ENCODE measurements at regions not wholly inside any gene's neighbourhood (a gene's known extent, or its start where the extent isn't known, plus 50 kb on each side); places are given as distances from the start of the nearest gene placed in this dataset.
"Not testable (repeated sequence)": the region's sequence is repeated elsewhere in the genome, so short reads cannot be mapped to it uniquely, and the experiment has no call there.

GRCh38 chr2:121142452-121142851 lies 142.6 kb downstream of the TFCP2L1 start:
- DNase-seq (ENCODE audit: insufficient read length, low spot score): no peak
- FAIRE-seq: no peak

- no peak for FAIRE-seq
- DNase-seq (ENCODE audit: insufficient read length, low spot score): no peak
These were observed 140.9 kb downstream of the TFCP2L1 start for GRCh38 chr2:121144111-121144510.

- no peak for FAIRE-seq
These were observed 138.4 kb downstream of the TFCP2L1 start for GRCh38 chr2:121146630-121147029.

GRCh38 chr2:121147766-121148165 lies 137.2 kb downstream of the TFCP2L1 start:
- DNase-seq (ENCODE audit: insufficient read length, low spot score) (no peak), FAIRE-seq (no peak)

More at GRCh38 chr2:121146630-121147029, 138.4 kb downstream of the TFCP2L1 start:
- DNase-seq (ENCODE audit: insufficient read length, low spot score): no peak

GRCh38 chr2:121148481-121148880 lies 136.5 kb downstream of the TFCP2L1 start:
- FAIRE-seq: no peak
- DNase-seq (ENCODE audit: insufficient read length, low spot score): no peak

GRCh38 chr2:121149384-121149783 lies 135.6 kb downstream of the TFCP2L1 start:
- DNase-seq (ENCODE audit: insufficient read length, low spot score): no peak
- no peak for FAIRE-seq

GRCh38 chr2:121150126-121150525 lies 134.9 kb downstream of the TFCP2L1 start:
- FAIRE-seq: no peak
- DNase-seq (ENCODE audit: insufficient read length, low spot score): no peak

- DNase-seq (ENCODE audit: insufficient read length, low spot score): no peak
- FAIRE-seq: no peak
These were observed 134.3 kb downstream of the TFCP2L1 start for GRCh38 chr2:121150713-121151112.

GRCh38 chr2:121151311-121152109 lies 133.5 kb downstream of the TFCP2L1 start:
- no peak for DNase-seq (ENCODE audit: insufficient read length, low spot score)
- no peak for FAIRE-seq

- no peak for FAIRE-seq
- DNase-seq (ENCODE audit: insufficient read length, low spot score): no peak
These were observed 132.1 kb downstream of the TFCP2L1 start for GRCh38 chr2:121152861-121153260.

GRCh38 chr2:121153516-121153915 lies 131.5 kb downstream of the TFCP2L1 start:
- DNase-seq (ENCODE audit: insufficient read length, low spot score) (no peak), FAIRE-seq (no peak)

GRCh38 chr2:121155502-121156056 lies 129.4 kb downstream of the TFCP2L1 start:
- no peak for FAIRE-seq
- DNase-seq (ENCODE audit: insufficient read length, low spot score): no peak

GRCh38 chr2:121157481-121157880 lies 127.5 kb downstream of the TFCP2L1 start:
- not testable (repeated sequence) for FAIRE-seq; DNase-seq (ENCODE audit: insufficient read length, low spot score)

- no peak for FAIRE-seq
These were observed 125.5 kb downstream of the TFCP2L1 start for GRCh38 chr2:121159291-121160071.

GRCh38 chr2:121160366-121160765 lies 124.6 kb downstream of the TFCP2L1 start:
- no peak for FAIRE-seq
- DNase-seq (ENCODE audit: insufficient read length, low spot score): no peak

More at GRCh38 chr2:121159291-121160071, 125.5 kb downstream of the TFCP2L1 start:
- DNase-seq (ENCODE audit: insufficient read length, low spot score): no peak

- no peak for FAIRE-seq
- no peak for DNase-seq (ENCODE audit: insufficient read length, low spot score)
These were observed 123.7 kb downstream of the TFCP2L1 start for GRCh38 chr2:121161272-121161671.

GRCh38 chr2:121162893-121163292 lies 122.1 kb downstream of the TFCP2L1 start:
- DNase-seq (ENCODE audit: insufficient read length, low spot score) (no peak), FAIRE-seq (no peak)

GRCh38 chr2:121164042-121164441 lies 121.0 kb downstream of the TFCP2L1 start:
- FAIRE-seq: no peak

GRCh38 chr2:121165038-121165542 lies 119.9 kb downstream of the TFCP2L1 start:
- FAIRE-seq (no peak), DNase-seq (ENCODE audit: insufficient read length, low spot score) (no peak)

More at GRCh38 chr2:121164042-121164441, 121.0 kb downstream of the TFCP2L1 start:
- DNase-seq (ENCODE audit: insufficient read length, low spot score): no peak

Data from HTR-8/SVneo (cell line).